Thoracic aorta (tissue), 2 donors: ENCODE measurements at regions not wholly inside any gene's neighbourhood (a gene's known extent, or its start where the extent isn't known, plus 50 kb on each side); places are given as distances from the start of the nearest gene placed in this dataset.

Experiments used
- ATAC-seq: fragments of 150-250 bp; one replicate; pipeline ENCODE4 v1.8.0; 2017; ENCODE audit warnings: low read depth; ENCODE audit not compliant: insufficient number of reproducible peaks, low FRiP score
- DNase-seq: peaks from one replicate; pipeline ENCODE4 v3.0.0-alpha.2; 2020; ENCODE audit warnings: low spot score
- H3K27ac ChIP-seq, 2 donors: fragments of 200-600 bp; sonication (generic); 1 replicate in 1 of 2; 2 replicates in 1 of 2; pipeline ENCODE4 v1.5.1; 2016; ENCODE audit warnings: mild to moderate bottlenecking in 2 of 2, moderate library complexity in 2 of 2
- H3K27me3 ChIP-seq: fragments of 200-600 bp; sonication (generic); replicated peaks from 2 replicates; pipeline ENCODE4 v1.6.0; 2016; ENCODE audit warnings: mild to moderate bottlenecking; ENCODE audit not compliant: insufficient read depth
- H3K36me3 ChIP-seq: fragments of 200-600 bp; sonication (generic); one replicate; pipeline ENCODE4 v1.5.1; 2016
- H3K4me1 ChIP-seq, 2 donors: fragments of 200-600 bp; sonication (generic); 1 replicate in 1 of 2; 2 replicates in 1 of 2; pipeline versions ENCODE4 v1.5.1 to v1.6.0; 2016; ENCODE audit warnings: low read depth in 2 of 2, mild to moderate bottlenecking in 1 of 2; ENCODE audit not compliant: control insufficient read depth in 1 of 2
- H3K4me3 ChIP-seq: fragments of 200-600 bp; sonication (generic); 2 replicates; pipeline ENCODE4 v1.5.1; 2016; ENCODE audit warnings: mild to moderate bottlenecking
- H3K9me3 ChIP-seq: fragments of 200-600 bp; sonication (generic); 2 replicates; pipeline ENCODE4 v1.5.1; 2016
- TF ChIP-seq, protein P1 (sequence below): fragments of 200-600 bp; sonication (generic); IDR thresholded peaks from one replicate; pipeline ENCODE4 v1.5.1; 2019; ENCODE audit warnings: antibody characterized with exemption

DNA sequence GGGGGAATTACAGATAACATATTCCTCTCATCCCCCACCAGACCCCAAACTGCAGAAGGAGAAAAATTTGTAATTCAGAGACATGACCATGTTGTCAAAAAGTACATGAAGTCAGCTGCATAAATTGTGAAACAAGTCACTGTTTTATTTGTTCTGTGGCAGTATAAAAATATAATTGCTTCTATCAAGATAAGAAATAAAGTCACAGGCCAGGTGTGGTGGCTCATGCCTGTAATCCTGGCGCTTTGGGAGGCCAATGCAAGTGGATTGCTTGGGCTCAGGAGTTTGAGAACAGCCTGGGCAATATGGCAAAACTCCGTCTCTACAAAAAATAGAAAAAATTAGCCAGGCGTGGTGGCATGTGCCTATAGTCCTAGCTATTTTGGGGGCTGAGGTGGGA, 87.7 kb upstream of the DPH6 start:
- H3K36me3 ChIP-seq: no peaks in the 10 kb centered on the region
- H3K9me3 ChIP-seq: no peaks in the 10 kb centered on the region
- H3K4me3 ChIP-seq: no peak overlapping the region
- no peaks in the 10 kb centered on the region for H3K27me3 ChIP-seq
- H3K27ac ChIP-seq: no peak overlapping the region
- TF ChIP-seq, protein P1, sequence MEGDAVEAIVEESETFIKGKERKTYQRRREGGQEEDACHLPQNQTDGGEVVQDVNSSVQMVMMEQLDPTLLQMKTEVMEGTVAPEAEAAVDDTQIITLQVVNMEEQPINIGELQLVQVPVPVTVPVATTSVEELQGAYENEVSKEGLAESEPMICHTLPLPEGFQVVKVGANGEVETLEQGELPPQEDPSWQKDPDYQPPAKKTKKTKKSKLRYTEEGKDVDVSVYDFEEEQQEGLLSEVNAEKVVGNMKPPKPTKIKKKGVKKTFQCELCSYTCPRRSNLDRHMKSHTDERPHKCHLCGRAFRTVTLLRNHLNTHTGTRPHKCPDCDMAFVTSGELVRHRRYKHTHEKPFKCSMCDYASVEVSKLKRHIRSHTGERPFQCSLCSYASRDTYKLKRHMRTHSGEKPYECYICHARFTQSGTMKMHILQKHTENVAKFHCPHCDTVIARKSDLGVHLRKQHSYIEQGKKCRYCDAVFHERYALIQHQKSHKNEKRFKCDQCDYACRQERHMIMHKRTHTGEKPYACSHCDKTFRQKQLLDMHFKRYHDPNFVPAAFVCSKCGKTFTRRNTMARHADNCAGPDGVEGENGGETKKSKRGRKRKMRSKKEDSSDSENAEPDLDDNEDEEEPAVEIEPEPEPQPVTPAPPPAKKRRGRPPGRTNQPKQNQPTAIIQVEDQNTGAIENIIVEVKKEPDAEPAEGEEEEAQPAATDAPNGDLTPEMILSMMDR: no peak
- ATAC-seq: no peak
- DNase-seq: no peak
- H3K4me1 ChIP-seq: no peaks in the 10 kb centered on the region

DNA sequence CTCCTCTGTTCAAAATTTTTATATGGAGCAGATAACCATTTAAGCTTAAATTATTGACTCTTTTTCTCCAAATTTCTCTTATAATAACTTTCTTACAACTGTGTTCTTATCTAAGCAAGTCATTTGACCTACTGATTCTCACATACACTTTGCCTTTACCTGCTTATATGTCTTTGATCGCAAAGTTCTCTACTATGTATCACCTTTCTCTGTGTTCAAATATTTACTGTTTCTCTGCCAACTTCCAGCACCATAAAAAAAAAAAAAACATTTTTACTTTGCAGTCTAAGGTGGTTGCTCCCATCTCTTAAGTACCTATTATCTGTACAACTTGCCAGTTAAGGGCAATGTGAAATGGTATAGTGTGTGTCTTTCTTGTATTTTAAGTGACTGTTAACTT, 100.8 kb upstream of the DPH6 start:
- Histone ChIP-seq H3K4me1 (no peaks in the 10 kb centered on the region), H3K27ac (no peak overlapping the region), H3K36me3 (no peaks in the 10 kb centered on the region), H3K27me3 (no peaks in the 10 kb centered on the region), H3K9me3 (peaks cover 6% of the 10 kb centered on the region), H3K4me3 (no peak overlapping the region)
- no peak for ATAC-seq
- TF ChIP-seq, protein P1: no peak
- DNase-seq: no peak

DNA sequence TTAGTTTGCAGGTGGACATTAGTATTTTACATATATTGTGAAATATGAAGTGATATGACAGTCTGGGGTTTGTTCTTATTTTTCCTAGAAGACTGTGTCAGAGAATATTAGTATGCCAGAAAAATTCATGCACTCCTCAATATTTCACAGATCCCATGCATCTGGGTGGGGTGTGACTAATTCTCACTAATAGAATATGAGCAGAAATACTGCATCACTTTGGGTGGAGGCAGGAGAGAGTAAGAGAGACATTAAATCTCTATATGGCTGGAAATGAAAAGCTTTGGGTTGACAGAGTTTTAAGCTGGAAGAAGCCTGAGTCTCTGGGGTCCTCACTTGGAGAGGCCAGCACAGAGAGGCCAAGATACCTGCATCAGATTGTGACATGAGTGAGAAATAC, 101.3 kb upstream of the DPH6 start:
- H3K4me3 ChIP-seq: no peak overlapping the region
- no peak overlapping the region for H3K27ac ChIP-seq
- no peak for ATAC-seq
- TF ChIP-seq, protein P1: no peak
- DNase-seq: no peak
- H3K9me3 ChIP-seq: peaks cover 4% of the 10 kb centered on the region
- H3K36me3 ChIP-seq: no peaks in the 10 kb centered on the region
- no peaks in the 10 kb centered on the region for H3K4me1 ChIP-seq
- H3K27me3 ChIP-seq: no peaks in the 10 kb centered on the region

DNA sequence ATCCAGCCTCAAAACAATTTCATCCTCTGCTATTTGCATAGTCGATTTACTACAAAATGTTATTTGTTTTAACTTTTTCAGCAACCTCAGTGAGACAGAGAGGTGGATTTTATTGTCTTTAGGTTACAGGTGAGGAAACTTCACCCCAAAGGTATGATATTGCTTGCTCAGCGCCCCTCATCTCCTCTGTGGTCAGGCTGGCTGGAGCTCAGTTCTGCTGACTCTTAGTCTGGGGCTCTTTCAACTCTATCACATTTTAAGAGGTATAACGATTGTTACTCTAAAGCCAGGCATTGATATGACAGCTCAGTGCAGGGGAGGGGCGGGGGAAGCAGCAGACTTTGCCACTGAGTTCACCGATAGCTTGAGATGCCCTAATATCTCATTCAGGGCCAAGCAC, 103.0 kb upstream of the DPH6 start:
- H3K27ac ChIP-seq: no peak overlapping the region
- ATAC-seq (no peak), DNase-seq (no peak)
- H3K36me3 ChIP-seq: no peaks in the 10 kb centered on the region
- no peaks in the 10 kb centered on the region for H3K9me3 ChIP-seq
- no peak overlapping the region for H3K4me3 ChIP-seq
- no peaks in the 10 kb centered on the region for H3K27me3 ChIP-seq
- TF ChIP-seq, protein P1: no peak
- no peaks in the 10 kb centered on the region for H3K4me1 ChIP-seq

DNA sequence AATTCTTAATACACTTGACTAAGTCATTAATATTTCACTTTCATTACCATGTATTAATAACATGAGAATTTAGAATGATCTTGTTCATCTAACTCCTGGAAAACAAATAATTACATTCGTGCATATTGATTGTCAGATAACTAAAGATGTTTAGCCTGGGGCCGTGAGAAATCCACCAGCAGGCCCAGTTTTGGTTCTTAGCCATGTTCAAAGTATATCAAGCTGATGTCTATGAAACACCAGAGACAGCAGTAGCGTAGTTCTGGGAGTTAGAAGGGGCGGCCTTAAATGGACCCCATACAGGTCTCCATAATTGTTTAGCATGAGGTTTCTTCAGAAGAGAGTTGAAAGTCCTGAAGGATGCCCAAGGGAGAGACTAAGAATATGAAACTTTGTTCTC, 103.6 kb upstream of the DPH6 start:
- Histone ChIP-seq H3K4me3 (no peak overlapping the region), H3K36me3 (no peaks in the 10 kb centered on the region), H3K4me1 (no peaks in the 10 kb centered on the region), H3K9me3 (no peaks in the 10 kb centered on the region), H3K27ac (no peak overlapping the region), H3K27me3 (no peaks in the 10 kb centered on the region)
- TF ChIP-seq, protein P1: no peak
- ATAC-seq (no peak), DNase-seq (no peak)
